Endodermal cell (in vitro differentiated cells): ENCODE measurements at regions not wholly inside any gene's neighbourhood (a gene's known extent, or its start where the extent isn't known, plus 50 kb on each side); places are given as distances from the start of the nearest gene placed in this dataset.

Experiments
- DNase-seq: peaks from one replicate; pipeline ENCODE4 v3.0.0-alpha.2; 2017
- H3K27ac ChIP-seq: 2 replicates; pipeline ENCODE4 v1.5.1; 2013; ENCODE audit warnings: mild to moderate bottlenecking, low read depth, low read length, moderate library complexity
- H3K27me3 ChIP-seq: 2 replicates; pipeline ENCODE4 v1.6.1; 2013; ENCODE audit warnings: mild to moderate bottlenecking, low read length, moderate library complexity; ENCODE audit not compliant: insufficient read depth, control insufficient read depth, poor library complexity, severe bottlenecking
- H3K36me3 ChIP-seq: 2 replicates; pipeline ENCODE4 v1.7.0; 2013; ENCODE audit warnings: mild to moderate bottlenecking, low read length, moderate library complexity; ENCODE audit not compliant: control insufficient read depth, insufficient read depth
- H3K4me1 ChIP-seq: one replicate; pipeline ENCODE4 v1.7.0; 2013; ENCODE audit warnings: low read length; ENCODE audit not compliant: control insufficient read depth, insufficient read depth
- H3K4me3 ChIP-seq: 2 replicates; pipeline ENCODE4 v1.5.1; 2013; ENCODE audit warnings: mild to moderate bottlenecking, low read length, moderate library complexity
- H3K9ac ChIP-seq: 2 replicates; pipeline ENCODE4 v1.6.1; 2013; ENCODE audit warnings: mild to moderate bottlenecking, low read length, moderate library complexity; ENCODE audit not compliant: poor library complexity, severe bottlenecking; ENCODE audit errors: extremely low read depth
- H3K9me3 ChIP-seq: 2 replicates; pipeline ENCODE4 v1.6.1; 2013; ENCODE audit warnings: mild to moderate bottlenecking, low read length, moderate library complexity; ENCODE audit not compliant: control insufficient read depth
- H3K27ac Mint-ChIP-seq: 2 replicates; pipeline ENCODE4 v1.8.0; 2020; ENCODE audit warnings: mixed read lengths
- H3K27me3 Mint-ChIP-seq: 2 replicates; pipeline ENCODE4 v1.8.0; 2021; ENCODE audit warnings: mild to moderate bottlenecking, mixed read lengths; ENCODE audit not compliant: insufficient read depth
- H3K36me3 Mint-ChIP-seq: 2 replicates; pipeline ENCODE4 v1.8.0; 2020; ENCODE audit warnings: low read depth, mixed read lengths
- H3K4me1 Mint-ChIP-seq: 2 replicates; pipeline ENCODE4 v1.8.0; 2020; ENCODE audit warnings: mixed read lengths
- H3K4me3 Mint-ChIP-seq: 2 replicates; pipeline ENCODE4 v1.8.0; 2020; ENCODE audit warnings: mild to moderate bottlenecking, moderate library complexity, mixed read lengths
- H3K9me3 Mint-ChIP-seq: 2 replicates; pipeline ENCODE4 v1.8.0; 2020; ENCODE audit warnings: mild to moderate bottlenecking, mixed read lengths
- WGBS, 2 experiments: methylation state at CpG; one replicate each; pipeline versions ENCODE4 v1.1.5 to v1.1.7; 2013; ENCODE audit warnings: missing lambda C conversion rate in 2 of 2, mixed read lengths in 1 of 2; ENCODE audit not compliant: insufficient coverage in 1 of 2, insufficient read length in 1 of 2; 5-methylcytosine and 5-hydroxymethylcytosine counted together
- TF ChIP-seq, protein P1 (sequence below): fragments of 200-600 bp; sonication (generic); conservative IDR thresholded peaks from 2 replicates; pipeline ENCODE4 v1.5.0; 2021; ENCODE audit warnings: antibody characterized with exemption, mild to moderate bottlenecking

DNA sequence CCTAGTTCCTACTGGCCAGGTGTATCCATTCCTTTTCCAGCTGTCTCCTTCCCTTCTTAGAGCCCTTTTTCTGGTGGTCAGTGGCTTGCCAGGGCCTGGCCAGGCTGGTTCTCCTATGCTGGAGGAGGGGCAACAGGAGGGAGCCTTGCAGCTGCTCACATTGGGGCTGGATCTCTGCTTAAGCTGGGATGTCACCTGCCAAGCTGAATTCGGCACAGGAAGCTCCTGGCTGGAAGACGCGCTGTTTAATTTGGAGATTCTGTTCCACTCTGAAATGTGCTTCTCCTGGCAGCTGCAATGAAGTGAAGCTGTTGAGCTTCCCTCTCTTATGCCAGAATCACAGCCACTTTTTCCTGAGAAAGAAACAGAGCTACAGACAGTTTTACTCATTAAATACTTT is 56.0 kb upstream of the POU3F1 start:
- H3K27me3 Mint-ChIP-seq: peaks cover 5% of the 10 kb centered on the region
- H3K36me3 Mint-ChIP-seq: no peaks in the 10 kb centered on the region
- no peak overlapping the region for H3K27ac ChIP-seq
- H3K4me3 Mint-ChIP-seq: no peak overlapping the region
- no peaks in the 10 kb centered on the region for H3K36me3 ChIP-seq
- H3K9me3 Mint-ChIP-seq: no peaks in the 10 kb centered on the region
- 90 to 95% methylated on average over 3 of the region's 3 CpGs for WGBS, 2 experiments
- TF ChIP-seq, protein P1, sequence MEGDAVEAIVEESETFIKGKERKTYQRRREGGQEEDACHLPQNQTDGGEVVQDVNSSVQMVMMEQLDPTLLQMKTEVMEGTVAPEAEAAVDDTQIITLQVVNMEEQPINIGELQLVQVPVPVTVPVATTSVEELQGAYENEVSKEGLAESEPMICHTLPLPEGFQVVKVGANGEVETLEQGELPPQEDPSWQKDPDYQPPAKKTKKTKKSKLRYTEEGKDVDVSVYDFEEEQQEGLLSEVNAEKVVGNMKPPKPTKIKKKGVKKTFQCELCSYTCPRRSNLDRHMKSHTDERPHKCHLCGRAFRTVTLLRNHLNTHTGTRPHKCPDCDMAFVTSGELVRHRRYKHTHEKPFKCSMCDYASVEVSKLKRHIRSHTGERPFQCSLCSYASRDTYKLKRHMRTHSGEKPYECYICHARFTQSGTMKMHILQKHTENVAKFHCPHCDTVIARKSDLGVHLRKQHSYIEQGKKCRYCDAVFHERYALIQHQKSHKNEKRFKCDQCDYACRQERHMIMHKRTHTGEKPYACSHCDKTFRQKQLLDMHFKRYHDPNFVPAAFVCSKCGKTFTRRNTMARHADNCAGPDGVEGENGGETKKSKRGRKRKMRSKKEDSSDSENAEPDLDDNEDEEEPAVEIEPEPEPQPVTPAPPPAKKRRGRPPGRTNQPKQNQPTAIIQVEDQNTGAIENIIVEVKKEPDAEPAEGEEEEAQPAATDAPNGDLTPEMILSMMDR: no peak
- no peaks in the 10 kb centered on the region for H3K4me1 ChIP-seq
- peak; percentile 47 for DNase-seq
- peaks cover 1% of the 10 kb centered on the region for H3K4me1 Mint-ChIP-seq
- no peak overlapping the region for H3K4me3 ChIP-seq
- no peak overlapping the region for H3K27ac Mint-ChIP-seq
- H3K9me3 ChIP-seq: no peaks in the 10 kb centered on the region
- H3K27me3 ChIP-seq: no peaks in the 10 kb centered on the region
- no peak overlapping the region for H3K9ac ChIP-seq

DNA sequence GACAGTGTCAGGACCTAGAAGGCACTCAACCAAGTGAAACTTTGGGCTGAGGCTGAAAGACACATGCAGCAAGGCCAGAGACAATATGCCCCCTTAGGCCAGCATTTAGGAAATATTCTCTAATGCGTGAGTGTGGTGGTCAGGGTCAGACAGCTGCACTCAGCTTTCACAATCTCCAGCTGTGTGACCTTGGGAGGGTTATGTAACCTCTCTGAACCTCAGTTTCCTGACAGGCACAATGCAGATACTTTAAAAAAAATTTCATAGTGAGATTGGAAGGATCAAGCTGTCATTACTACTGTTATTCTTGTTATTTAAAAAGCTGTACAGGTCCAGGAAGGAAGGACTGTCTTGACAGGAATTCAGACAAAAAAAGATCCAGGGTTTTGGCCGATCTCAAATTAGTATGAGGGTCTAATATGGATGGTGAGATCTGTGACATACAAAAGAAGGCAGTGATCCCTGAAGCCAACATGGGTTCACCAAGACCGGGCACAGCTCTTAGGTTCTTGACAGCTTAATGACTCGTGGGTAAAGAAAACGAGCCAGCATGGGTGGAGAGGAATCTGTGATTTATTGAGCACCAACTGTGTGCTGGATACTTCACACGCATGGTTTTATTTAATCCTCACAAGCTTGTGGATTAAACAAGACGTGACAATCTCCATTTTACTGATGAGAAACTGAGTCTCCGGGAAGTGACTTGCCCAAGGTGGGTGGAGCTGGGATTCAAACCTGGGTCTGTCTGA is 54.6 kb upstream of the POU3F1 start:
- WGBS, 2 experiments: 91% methylated on average over 8 of the region's 8 CpGs
- Histone ChIP-seq H3K9ac (no peak overlapping the region), H3K27ac (no peak overlapping the region), H3K4me1 (no peaks in the 10 kb centered on the region), H3K9me3 (no peaks in the 10 kb centered on the region), H3K36me3 (no peaks in the 10 kb centered on the region), H3K27me3 (no peaks in the 10 kb centered on the region), H3K4me3 (no peak overlapping the region)
- Mint-ChIP-seq H3K27me3 (peaks cover 5% of the 10 kb centered on the region), H3K4me1 (peaks cover 9% of the 10 kb centered on the region), H3K36me3 (no peaks in the 10 kb centered on the region), H3K9me3 (no peaks in the 10 kb centered on the region), H3K27ac (no peak overlapping the region), H3K4me3 (no peak overlapping the region)
- TF ChIP-seq, protein P1: no peak
- DNase-seq: no peak

- no peaks in the 10 kb centered on the region for H3K4me1 ChIP-seq
- no peak overlapping the region for H3K27ac Mint-ChIP-seq
Measured at GRCh38 chr1:38098101-38098847, 51.7 kb upstream of the POU3F1 start.

More at GRCh38 chr1:38098101-38098847, 51.7 kb upstream of the POU3F1 start:
- Mint-ChIP-seq H3K27me3 (peaks cover under 1% of the 10 kb centered on the region), H3K4me1 (peaks cover 9% of the 10 kb centered on the region), H3K9me3 (no peaks in the 10 kb centered on the region), H3K4me3 (no peak overlapping the region), H3K36me3 (no peaks in the 10 kb centered on the region)
- H3K36me3 ChIP-seq: no peaks in the 10 kb centered on the region
- TF ChIP-seq, protein P1: no peak
- no peaks in the 10 kb centered on the region for H3K27me3 ChIP-seq
- WGBS, 2 experiments: 80 to 83% methylated on average over 5 to 18 of the region's 18 CpGs
- H3K4me3 ChIP-seq: no peak overlapping the region
- no peaks in the 10 kb centered on the region for H3K9me3 ChIP-seq
- H3K27ac ChIP-seq: no peak overlapping the region
- no peak for DNase-seq
- no peak overlapping the region for H3K9ac ChIP-seq
